GM18517 (cell line): ENCODE measurements at regions not wholly inside any gene's neighbourhood (a gene's known extent, or its start where the extent isn't known, plus 50 kb on each side); places are given as distances from the start of the nearest gene placed in this dataset.

Source experiments
- ATAC-seq: cut with Tn5 transposase; IDR thresholded peaks from one replicate; pipeline ENCODE4 v1.9.1; 2021; ENCODE audit warnings: mild to moderate bottlenecking, moderate library complexity; ENCODE audit not compliant: unreplicated experiment

GRCh38 chr2:212945526-212945925, 205.9 kb downstream of the IKZF2 start:
- ATAC-seq: no peak

DNA sequence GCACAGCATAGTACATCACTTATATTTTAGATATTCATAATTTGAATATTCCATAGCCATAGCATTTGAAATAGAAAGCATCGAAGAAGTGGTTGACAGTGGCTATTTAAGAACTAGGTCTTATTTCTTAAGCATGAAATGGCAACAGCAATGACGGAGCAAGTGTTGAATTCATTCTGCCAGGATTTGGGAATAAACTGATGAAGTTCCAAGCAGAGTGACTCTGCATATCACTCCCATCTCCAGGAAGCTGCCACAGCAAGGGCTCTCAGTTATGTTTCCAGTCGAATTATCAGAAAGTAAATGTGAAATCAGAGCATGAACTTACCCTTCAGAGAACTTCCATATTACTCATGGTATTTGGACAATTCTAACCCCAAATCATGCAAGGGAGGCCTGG, 208.1 kb downstream of the IKZF2 start:
- ATAC-seq: no peak

GRCh38 chr2:212941361-212941760, 210.1 kb downstream of the IKZF2 start:
- no peak for ATAC-seq

- no peak for ATAC-seq
Observed at GRCh38 chr2:212940816-212941215, 210.6 kb downstream of the IKZF2 start.

GRCh38 chr2:212939777-212940531, 211.5 kb downstream of the IKZF2 start:
- ATAC-seq: no peak

DNA sequence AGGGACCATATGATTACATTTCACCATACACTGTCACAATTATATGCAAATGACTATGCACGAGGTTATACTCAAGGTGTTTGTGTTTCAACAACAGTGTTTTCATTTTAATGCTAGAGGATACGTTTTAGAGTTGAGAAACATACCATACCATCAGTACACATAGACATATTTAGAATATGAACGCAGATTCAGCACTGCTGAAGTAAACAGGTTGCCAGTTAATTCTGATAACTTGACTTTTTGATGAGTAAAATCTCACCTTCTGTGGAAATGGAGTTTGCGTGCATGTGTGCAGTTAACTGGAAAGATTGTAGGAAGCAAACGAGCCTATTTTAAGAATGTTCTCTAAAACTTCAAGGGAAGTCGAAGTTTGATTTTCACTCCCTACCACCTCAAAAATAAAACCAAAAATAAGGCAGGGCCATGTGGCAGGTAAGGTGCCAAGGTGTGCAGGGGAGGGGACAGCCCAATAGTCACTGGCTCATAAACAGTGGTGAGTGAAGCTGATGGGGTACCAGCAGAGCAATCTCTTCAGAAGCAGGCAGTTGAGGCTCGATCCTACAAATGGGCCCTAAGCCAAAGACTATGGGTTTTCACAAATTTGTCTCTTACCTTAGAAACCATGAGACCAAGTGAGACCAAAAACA, 213.1 kb downstream of the IKZF2 start:
- no peak for ATAC-seq

GRCh38 chr2:212936572-212936971, 214.8 kb downstream of the IKZF2 start:
- no peak for ATAC-seq

- no peak for ATAC-seq
Observed at GRCh38 chr2:212935752-212936151, 215.7 kb downstream of the IKZF2 start.

DNA sequence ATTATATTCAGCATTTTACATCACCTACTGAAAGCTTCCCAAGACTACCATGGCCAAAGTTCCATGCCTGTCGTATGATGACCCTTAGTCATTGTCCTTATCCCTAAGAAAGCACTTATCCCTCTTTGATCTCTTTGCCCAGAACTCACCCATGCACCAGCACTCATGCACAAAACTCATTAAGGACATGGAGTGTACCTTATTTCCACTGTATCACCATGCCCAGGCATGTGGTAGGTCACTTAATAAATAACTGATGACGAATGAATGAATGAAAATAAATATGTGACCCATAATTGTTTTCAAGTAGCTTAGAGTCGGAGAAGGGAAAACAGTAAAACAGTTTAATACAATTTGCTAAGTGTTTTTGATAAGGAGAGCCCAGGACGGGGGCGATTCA, 220.1 kb downstream of the IKZF2 start:
- ATAC-seq: no peak

GRCh38 chr2:212930556-212931260, 220.7 kb downstream of the IKZF2 start:
- ATAC-seq: no peak

DNA sequence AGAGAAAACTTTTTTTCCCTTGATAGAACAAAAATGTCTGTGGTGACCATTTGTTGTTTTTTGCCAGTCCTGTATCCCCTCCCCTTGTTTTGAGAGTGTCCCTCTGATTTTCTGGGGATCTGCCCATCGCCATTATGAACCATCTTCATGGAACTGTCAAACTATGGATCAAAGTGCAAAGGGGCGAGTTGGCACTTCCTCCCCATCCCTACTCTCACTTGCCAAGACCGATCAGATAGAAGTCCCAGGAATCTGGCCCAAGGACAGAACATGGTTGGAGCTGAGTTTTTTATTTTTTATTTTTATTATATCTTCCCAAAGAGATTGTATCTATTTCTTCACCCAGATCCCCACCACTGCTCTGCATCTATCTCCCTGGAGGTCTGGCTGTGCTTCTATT, 221.4 kb downstream of the IKZF2 start:
- ATAC-seq: no peak

- ATAC-seq: no peak
Observed at GRCh38 chr2:212929116-212929515, 222.3 kb downstream of the IKZF2 start.

- no peak for ATAC-seq
Observed at GRCh38 chr2:212928681-212929080, 222.7 kb downstream of the IKZF2 start.

- no peak for ATAC-seq
Observed at GRCh38 chr2:212926940-212927339, 224.5 kb downstream of the IKZF2 start.

DNA sequence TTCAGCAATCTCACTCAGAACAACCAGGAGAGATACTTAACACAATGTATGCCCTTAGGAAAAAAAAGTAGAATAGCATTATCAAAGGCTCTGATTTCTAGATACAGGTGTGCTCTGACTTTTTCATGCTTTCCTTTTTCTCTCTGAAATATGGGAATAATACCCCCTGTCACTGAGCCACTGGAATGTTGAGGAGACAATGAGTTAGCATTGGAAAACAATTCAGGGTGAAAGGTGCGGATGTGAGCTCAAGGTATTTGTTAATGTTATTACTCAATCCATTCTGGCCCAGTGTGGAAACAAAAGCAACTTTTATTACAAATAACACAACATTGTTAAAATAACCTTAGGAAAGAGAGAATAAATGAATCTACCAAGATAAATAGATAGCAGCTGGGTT, 228.0 kb downstream of the IKZF2 start:
- no peak for ATAC-seq

DNA sequence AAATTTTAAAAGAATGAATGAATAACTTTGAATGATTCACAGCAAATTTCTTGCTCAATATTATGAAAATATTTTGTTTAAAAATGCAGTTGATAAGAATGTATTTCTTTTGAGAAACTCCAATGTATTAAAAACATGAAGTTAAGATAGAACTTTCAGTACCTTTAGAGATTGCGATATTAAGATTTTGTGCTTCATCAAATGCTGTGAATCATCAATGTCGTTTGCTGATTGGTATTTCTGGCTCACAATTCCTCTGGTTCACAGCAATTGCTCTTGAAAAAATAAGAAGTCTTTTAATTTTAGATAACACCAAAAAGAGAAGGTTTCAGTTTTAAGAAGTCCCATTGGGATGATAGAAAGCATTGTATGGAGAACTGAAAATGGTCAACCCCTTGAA, 228.7 kb downstream of the IKZF2 start:
- no peak for ATAC-seq

- ATAC-seq: no peak
Observed at GRCh38 chr2:212921711-212922110, 229.7 kb downstream of the IKZF2 start.

- ATAC-seq: no peak
Observed at GRCh38 chr2:212921061-212921460, 230.4 kb downstream of the IKZF2 start.

- ATAC-seq: no peak
Observed at GRCh38 chr2:212919238-212919637, 232.2 kb downstream of the IKZF2 start.

GRCh38 chr2:212918336-212918735, 233.1 kb downstream of the IKZF2 start:
- ATAC-seq: no peak

DNA sequence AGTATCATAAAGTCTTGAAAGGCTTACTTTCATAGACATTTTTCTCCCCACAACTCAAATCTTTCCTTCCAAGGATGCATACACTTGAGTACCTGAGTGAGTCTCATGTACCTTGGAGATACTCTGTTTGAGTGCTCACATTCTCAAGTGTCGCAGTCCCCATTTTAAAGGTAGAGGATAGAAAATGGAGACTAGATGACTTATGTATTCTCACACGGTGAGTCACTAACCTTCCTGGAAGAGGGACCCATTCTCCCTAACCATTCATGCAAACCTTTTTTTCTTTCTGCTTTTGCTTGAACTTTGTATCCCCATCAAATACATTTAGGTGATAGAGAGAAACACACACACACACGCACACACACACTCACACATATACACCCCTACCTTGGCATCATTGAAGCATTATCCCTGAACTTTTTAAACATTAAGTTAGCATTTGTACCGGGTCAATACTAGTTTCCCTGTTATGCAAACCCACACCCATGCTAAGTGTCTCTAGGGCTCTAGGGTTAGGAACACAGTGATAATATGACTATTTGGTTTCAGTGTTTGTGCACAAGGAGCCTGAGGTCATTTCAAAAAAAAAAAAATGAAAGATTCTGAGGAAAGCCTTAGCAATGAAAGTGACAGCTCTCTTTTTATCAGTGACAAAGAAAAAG, 236.2 kb downstream of the IKZF2 start:
- no peak for ATAC-seq

- no peak for ATAC-seq
Observed at GRCh38 chr2:212914392-212914791, 237.0 kb downstream of the IKZF2 start.
